Posterior cingulate gyrus (tissue), 11 donors: ENCODE measurements at regions not wholly inside any gene's neighbourhood (a gene's known extent, or its start where the extent isn't known, plus 50 kb on each side); places are given as distances from the start of the nearest gene placed in this dataset.
A peak's percentile ranks its signal among the peaks of the same experiment; 100 is the strongest.
"Not testable (repeated sequence)": the region's sequence is repeated elsewhere in the genome, so short reads cannot be mapped to it uniquely, and the experiment has no call there.

Experiments
- DNase-seq, 10 donors: peaks; one replicate each; pipeline versions ENCODE4 v3.0.0 to v3.0.0-alpha.2; 2020 to 2021; ENCODE audit warnings: mixed read lengths in 3 of 10
- intact Hi-C: fragments of 100-400 bp; cut with DNase I; formaldehyde crosslinking; loops from one replicate; pipeline ENCODE4 v1.15.1; 2023

DNA sequence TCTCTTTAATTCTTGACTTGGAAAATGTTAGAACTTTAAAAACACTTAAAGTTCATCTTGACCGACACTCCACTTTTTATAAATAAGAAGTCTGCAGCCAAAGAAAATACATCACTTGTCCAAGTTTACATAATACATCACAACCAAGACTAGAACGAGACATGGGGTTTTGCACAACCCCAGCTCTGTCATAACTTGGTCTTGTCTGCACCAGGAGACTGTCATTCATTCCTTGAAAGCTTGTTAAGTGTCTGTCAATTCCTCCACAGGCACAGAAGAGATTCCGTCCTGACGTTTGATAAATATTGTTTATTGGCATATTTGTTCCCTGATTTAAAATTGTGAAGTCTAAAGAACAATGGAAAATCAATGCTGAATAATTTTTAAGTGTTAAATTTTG, 139.5 kb upstream of the SETBP1 start:
- DNase-seq = no peak
- intact Hi-C loops = no loop called here

DNA sequence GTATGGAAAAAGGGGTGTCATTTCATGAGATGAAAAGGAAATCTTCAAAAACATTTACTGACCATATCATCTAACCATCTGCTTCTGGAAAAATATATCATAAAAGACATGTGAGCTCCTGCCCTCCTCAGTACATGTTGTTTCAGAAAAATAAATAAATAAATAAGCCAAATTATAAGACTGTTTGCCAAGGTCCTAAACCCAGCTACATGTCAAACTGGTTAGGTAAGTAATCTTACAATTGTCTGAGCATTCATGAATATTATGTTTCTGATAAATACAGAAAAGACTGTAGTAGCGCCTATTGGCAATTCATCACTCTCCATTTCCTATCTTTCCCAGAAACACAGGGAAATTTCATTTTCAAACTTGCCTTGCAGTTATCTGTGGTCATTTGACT, 138.9 kb upstream of the SETBP1 start:
- intact Hi-C loops = no loop called here

DNA sequence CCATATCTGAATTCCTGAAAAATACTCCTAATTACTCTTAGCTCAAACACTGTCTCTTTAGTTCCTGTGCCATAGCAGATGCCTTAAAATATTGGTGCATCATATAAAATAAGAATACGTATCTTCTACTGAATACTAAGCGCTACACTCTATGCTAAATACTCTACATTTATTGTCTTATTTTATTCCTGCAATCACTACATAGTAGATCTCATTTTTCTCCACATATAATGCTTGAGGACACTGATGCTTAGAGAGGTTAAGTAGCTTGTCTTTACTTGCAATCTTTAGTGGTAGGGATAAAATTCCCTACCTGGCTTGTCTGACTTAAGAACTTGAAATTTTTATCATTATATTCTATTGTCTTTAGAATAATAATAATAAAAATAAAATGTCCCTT, 137.3 kb upstream of the SETBP1 start:
- DNase-seq = no peak
- intact Hi-C loops = no loop called here

More for the DNA sequence above, 138.9 kb upstream of the SETBP1 start:
- no peak for DNase-seq

DNA sequence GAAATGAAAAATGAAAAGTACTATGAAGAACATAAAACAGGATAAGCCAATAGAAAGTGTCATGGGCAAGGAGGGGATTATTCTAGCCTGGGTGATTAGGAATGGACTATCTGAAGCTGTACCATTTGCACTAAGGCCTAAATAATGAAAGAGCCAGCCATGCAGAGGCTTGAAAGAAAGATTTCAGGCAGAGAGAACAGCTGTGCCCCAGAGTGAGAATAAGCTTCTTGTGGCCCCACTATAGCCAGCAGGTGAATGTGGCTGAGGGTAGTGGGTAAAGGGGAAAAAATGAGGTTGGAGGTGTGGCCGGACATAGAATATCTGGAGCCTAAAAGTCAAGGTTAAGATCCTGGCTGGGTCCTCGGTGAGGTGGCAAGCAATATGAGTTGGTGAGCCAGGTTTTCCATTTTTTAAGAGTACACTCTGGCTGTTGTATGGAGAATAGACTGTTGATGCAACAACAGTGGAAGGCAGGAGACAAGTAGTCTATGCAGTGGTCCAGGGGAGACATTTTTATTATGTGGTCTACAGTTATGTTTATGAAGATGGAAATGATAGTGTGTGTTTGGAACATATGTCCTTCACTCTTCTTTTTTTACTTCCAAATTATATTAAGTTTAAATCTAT, 135.2 kb upstream of the SETBP1 start:
- intact Hi-C loops = no loop called here
- DNase-seq = no peak

DNA sequence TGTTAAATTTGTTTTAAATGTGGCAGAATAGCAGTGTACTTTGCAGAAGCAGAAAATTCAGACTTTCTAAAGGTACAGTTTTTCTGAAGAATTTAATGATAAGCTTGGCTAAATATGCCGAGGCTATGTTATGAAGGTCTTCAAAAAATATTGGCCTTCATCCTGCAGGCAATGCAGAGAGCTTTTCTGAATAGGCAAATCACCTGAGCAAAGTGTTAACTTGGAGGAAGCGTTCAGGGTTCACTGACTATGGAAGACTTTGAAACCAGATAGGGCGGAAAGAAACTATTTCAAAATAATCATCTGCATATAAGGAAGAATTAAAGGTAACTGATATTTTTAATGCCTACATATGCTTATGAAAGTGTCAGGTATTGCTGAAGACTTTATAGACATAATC, 133.7 kb upstream of the SETBP1 start:
- intact Hi-C loops = no loop called here

DNA sequence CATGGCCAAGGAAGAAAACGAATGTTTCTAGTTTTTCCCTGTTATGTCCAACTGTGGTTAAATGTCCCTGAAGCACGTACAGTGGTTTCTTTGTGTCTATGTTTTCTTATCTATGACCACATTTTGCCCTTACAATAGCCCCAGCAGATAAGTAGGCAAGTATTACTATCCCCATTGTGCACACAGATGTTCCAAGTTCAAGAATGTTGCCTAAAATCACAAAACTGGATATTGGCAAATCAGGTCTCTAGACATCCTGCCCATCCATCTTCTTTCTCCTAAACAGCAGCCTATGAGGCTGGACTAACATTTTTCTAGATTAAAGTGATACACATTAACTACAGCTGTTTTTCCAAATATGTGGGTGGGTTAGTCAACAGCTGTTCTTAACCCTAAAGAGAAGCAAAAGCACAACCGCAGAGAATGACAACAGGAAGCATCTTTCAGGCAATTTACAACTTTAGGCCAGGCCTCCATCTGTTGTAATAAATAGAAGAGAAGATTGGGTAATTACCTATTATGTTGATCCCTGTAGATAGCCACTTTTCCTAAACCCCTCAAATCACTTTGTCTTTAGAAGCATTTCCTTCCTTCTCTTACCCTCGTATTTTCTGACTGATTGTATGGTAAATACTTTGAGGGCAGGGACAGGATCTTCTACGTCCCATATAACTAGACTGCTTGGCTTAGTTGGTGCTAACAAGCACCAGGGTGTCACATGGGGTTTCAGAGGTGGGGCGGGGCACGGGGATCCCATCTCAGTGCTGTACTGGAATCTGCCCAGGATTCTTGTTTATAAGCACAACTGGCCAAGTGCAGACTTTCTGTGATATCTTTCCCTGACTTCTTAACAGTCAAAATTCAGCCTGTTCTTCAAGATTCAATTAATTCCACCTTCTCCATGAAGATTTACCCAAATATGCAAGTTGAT, 132.1 kb upstream of the SETBP1 start:
- intact Hi-C loops = no loop called here
- DNase-seq = no peak

More for the DNA sequence above, 133.7 kb upstream of the SETBP1 start:
- DNase-seq = no peak

DNA sequence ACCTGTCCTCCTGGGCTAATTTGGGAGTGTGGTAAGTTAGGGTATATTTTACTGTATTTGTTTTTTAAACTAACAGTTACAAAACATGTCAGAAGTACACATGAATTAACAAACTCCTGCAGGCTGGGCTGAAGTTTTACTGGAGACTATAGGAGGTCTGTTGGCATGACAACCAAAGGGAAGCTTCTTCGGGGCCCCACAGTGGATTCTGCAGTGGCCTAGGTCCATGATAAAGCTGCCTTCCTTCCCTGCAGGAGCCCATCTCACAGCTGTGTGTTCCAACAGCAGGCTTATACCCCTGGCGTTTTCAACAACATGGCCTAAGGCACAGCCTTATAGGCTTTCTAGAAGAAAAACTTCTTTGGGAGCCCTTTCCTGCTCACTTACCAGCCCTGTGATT, 128.0 kb upstream of the SETBP1 start:
- intact Hi-C loops = no loop called here
- no peak for DNase-seq

DNA sequence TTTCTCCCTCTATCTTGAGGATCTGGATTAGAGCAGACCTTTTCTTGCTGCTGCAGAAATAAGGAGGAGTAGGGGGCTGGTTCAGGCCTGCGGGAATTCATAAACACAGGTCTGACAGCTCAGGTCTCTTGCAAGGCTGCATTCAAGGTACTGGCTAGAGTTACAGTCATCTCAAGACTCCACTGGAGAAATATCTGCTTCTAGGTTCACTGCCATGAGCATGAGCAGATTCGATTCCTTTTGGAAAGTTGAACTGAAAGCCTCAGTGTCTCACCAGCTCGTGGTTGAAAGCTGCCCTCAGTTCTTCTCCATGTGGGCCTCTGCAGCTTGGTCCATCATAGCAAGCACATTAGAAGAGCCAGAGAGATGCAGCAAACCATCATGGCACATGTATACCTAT, 124.4 kb upstream of the SETBP1 start:
- DNase-seq = no peak
- intact Hi-C loops = no loop called here

DNA sequence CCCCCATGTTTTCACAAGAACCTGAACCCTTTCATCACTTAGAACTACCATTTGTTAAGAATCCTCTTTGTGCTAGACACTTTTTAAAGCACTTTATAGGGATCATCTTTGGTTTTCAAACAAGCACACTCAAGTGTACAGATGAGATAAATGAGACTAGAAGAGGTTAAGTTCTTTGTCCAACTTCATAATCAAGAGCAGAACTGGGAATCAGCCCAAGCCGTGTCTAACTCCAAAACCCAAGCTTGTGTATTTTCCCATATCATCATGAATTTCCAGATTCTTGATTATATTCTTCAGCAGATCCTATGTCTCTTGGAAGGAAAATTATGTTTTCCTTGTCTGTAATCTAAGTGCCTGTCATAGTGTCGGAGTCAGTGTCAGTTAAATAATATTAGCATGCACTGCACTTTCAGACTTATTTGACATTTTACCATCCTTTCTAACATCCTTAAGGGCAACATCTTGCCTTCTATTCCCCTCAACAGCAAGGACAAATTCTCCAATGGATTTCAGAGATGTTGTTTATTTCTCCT, 123.0 kb upstream of the SETBP1 start:
- intact Hi-C loops = no loop called here
- no peak for DNase-seq

DNA sequence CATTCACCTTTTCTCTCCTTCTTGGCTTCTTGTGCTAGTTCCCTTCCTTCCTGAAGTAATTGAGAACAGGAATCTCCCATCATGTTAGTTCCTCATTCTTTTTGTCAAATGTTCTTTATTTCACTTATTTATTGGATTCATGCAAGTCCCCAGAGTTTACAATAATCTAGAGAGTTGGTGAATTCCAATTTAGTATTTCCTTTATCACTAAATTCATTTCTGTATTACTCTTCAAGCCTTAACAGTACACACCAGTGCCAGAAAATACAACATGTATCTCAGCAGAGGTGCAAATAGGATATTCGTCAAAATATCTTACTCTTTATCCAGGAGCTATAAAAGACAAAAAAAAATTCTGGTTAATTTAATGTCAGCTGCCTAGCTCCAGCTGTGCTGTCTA, 121.9 kb upstream of the SETBP1 start:
- DNase-seq = no peak
- intact Hi-C loops = no loop called here

DNA sequence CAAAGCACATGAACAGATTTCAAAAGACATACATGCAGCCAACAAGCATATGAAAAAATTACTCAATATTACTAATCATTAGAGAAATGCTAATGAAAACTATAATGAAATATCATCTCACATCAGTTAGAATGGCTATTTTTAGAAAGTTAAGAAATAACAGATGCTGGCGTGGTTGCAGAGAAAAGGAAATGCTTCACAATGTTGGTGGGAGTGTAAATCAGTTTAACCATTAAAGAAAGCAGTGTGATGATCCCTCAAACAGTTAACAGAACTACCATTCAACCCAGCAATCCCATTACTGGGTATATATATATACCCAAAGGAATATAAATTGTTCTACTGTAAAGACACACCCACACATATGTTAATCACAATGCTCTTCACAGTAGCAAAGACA, 117.7 kb upstream of the SETBP1 start:
- intact Hi-C loops = no loop called here
- DNase-seq = no peak

DNA sequence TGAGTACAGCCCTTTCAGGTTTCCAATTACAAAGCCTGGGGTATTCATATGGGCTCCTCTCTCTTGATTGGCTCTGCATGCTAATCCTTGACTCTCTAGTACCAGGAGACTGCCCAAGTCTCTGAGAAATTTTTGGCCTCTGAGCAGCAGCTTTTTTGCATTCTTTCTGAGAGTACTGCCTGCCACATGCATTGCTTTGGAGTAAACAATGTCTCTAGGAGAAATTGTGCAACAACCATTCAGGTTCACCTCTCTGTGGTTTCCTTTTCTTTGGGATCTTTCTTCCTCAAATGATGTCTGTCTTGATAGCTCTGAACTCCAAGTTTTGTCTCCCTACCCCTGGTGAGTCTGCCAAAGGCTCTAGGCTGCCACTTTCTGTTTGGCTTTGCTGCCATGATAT, 115.8 kb upstream of the SETBP1 start:
- DNase-seq = no peak

DNA sequence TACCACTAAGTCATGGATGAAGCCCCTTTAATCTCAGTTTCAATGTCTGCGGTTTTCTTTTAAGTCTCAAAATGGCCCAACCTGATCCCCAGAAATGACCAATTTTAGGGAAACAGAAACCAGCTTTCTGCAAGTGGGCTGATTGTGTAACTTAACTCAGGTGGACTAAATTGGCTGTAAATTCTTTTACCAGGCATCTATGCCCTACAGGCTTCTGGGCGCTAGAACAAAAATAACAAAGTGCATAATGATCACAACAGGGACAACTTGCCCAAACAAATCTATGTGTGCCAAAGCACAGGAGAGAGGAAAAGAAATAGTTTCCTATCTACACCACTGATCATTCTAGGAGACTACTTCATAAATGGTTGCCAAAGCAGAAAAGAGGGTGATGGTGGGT, 112.3 kb upstream of the SETBP1 start:
- intact Hi-C loops = no loop called here

More for the DNA sequence above, 115.8 kb upstream of the SETBP1 start:
- intact Hi-C loops = no loop called here

DNA sequence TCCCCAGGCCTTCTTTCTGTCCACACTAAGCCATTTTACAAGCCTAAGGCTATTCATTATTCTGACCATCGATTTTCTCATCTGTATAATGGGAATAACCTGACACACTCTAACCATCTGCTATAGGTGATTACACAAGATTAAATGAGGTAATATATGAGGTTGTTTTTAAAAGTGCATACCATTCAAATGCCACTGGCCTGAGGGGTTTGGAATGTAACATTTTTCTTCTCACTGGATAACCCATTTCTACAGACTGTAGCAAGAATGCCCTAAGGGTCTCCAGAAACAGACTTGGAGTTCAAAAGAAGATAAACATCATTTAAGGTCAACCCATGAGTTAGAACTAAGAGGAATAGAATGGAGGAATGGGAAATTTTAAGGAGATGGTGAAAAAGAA, 111.7 kb upstream of the SETBP1 start:
- intact Hi-C loops = no loop called here
- DNase-seq = no peak

More for the DNA sequence above, 112.3 kb upstream of the SETBP1 start:
- no peak for DNase-seq

DNA sequence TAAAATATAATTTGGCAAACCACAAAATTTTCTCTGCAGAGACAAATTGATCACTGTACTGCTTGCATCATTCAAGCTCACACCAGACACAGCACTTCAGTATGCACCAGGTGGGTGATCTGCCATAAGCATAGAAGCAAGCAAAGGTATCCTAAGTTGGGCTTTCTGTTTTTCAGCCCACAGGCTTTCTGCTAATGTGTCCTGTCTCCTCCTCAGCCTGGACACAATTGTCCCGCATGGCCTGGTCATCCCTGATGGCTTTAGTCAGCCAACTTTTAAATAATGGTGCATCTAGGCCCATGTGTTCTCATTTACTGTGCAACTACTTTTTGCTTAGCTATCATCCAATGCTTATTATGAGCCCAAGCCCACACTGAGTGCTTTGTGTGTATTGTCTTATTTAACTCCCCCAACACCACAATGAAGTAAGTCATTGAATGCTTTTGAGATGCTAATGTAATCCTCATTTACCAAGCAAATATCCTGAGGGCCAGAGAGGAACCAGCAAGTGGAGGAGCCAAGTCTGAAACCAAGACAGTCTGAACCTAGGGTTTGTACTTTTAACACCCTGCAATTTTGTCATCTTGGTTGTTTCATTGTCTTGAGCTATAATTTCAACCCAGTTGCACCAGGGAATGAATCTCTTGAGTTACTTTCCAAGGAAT, 111.2 kb upstream of the SETBP1 start:
- no peak for DNase-seq
- intact Hi-C loops = no loop called here

DNA sequence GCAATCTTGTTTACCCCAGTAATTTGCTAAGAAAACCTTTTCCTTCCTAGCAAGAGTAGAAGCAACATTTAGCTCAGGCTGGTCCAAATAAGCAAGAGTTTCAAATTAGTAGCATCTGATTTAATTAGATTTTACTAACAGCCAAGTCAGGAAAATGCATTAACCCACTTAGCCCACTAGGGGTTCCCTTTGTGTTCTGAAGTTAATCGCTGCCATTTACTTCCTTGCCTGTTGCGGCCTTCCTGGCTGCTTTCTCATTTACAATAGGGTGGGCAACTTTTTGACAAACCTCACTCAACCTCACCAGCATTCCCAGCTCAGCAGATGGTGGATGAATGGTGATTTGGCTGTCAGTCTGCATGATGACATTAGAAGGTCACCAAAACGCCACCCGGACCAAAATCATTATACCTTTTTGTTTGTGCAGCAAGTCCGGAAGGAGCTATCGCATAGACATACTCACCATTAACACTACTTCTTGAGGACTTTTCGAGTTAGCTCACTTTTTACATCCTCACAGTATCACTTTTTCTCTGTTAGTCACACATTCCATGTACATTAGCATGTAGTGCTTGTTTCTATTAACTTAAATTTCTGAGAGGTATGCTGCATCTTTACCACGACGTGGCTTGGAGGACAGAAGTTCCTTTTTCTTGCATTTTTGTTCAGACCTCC, 101.5 kb upstream of the SETBP1 start:
- DNase-seq = no peak
- intact Hi-C loops = no loop called here

DNA sequence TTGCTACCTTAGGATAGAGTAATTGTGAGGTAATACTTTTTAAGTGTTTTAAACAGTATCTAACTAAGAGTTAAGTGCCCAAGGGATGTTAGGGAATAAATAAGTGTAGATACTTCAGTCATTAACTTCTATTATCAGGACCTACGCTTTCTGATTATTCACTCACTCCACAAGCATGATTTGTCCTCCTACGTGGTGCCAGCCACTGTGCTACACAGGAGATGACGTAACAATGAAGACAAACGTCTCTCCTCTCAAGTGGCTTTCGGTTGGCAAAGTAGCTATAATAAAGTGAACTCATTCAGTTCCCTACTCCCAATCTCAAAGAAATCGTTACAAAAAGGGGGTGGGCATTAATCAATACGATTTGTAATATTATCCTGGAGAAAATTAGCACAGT, 100.9 kb upstream of the SETBP1 start:
- intact Hi-C loops = no loop called here

DNA sequence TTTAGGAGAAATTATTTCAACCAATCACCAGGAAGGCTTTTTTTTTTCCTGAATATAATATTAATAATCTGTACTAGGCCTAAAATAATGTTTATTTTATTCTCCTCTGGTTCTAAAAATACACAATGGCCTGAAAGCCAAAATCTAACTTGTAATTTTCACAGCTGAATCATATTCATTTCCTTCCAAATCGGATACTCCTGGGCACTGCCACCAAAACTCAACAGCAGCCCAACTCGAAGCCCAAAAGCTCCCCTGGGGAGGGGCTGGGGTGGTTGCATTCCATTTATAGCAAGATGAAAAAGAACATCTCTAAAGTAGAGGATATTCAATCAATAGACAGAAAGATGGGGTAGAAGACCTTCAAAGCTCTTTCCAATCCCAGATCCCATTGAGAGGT, 100.5 kb upstream of the SETBP1 start:
- intact Hi-C loops = no loop called here
- DNase-seq = peak in 1 of 10 donors; percentile 67

More for the DNA sequence above, 100.9 kb upstream of the SETBP1 start:
- no peak for DNase-seq

DNA sequence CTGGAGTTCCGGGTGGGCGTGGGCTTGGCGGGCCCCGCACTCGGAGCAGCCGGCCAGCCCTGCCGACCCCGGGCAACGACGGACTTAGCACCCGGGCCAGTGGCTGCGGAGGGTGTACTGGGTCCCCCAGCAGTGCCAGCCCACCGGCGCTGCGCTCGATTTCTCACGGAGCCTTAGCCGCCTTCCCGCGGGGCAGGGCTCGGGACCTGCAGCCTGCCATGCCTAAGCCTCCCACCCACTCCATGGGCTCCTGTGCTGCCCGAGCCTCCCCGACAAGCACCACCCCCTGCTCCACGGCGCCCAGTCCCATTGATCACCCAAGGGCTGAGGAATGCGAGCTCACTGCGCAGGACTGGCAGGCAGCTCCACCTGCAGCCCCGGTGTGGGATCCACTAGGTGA, 99.9 kb upstream of the SETBP1 start:
- DNase-seq = peak in 3 of 10 donors; percentile 65 to 73 (median 69)
- intact Hi-C loops = not testable (repeated sequence)

DNA sequence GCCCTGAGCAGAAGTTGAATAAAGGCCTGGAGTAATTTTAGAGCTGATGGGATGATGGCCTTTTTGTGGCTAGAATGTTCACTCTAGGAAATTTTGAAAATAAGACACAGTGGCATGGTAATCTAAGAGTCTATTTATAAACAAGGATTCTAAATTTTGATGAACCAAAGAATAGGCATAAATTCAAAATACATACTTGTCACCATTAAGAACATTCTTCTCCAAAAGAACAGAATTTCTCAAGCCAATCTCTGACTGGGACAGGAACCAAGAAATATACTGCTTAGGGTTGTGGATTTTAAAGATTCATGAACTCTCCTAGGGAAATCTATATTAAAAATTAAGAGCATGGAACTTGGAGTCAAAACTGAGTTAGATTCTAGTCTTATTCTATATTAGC, 98.2 kb upstream of the SETBP1 start:
- intact Hi-C loops = no loop called here
- no peak for DNase-seq

DNA sequence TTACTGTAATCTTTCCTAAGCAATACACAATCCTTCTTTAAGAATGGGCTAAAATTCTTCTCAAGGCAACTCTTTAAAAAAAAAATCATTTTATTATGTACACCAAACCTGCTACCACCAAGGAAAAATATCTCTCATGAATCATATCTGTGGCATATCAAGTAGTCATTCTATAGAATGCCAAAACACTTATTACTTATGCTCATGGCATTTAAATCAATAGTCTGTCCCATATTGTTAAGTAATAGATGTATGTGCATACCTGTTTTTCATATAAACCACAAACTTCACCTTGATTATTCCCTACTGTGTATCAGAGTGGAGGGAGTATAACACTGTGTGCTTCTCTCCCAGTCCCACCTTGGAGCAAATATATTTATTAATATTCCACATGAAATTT, 95.8 kb upstream of the SETBP1 start:
- intact Hi-C loops = no loop called here
- no peak for DNase-seq
